ENCODE measurements at regions not wholly inside any gene's neighbourhood (a gene's known extent, or its start where the extent isn't known, plus 50 kb on each side); places are given as distances from the start of the nearest gene placed in this dataset.

DNA sequence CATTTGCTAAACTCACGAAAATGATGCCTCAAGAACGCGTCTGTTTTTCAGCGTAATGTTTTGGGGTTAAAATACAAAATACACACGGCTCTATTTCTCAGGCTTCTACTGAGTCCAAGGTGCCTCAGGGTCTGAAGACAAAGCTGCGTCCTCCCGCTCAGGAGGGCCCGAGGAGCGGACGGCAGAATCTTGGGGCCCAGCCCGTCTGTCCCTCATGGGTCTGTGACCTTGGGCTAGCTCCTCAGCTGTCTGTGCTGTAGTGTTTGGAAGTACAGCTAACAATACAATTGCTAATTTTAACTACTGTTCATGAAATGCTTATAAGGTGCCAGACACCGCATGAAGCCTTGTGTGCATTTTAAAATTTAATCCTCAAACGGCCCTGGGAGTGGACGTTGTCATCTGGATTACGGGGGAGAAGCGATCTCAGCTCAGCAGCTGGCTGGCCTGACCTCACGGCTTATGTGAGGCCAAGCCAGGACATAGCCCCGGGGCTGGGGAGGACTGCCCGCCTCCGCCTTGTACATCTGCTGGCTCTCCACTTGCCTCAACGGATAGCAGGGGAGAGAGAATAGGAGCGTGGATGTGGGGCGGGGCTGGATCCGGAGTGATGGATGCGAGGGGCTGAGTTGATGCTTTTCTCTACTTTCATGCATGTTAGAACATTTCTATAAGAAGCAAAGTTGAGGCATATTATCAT is 357.4 kb downstream of the GLRX3 start:
- TF ChIP-seq EZH2 (IDR thresholded peaks at IDR 0.05; ENCODE audit: low read length, unreplicated experiment) = no peak
- no peak for TF ChIP-seq EZH2phosphoT487 (IDR thresholded peaks at IDR 0.05; ENCODE audit: borderline replicate concordance, low read length)
- TF ChIP-seq, protein P1, sequence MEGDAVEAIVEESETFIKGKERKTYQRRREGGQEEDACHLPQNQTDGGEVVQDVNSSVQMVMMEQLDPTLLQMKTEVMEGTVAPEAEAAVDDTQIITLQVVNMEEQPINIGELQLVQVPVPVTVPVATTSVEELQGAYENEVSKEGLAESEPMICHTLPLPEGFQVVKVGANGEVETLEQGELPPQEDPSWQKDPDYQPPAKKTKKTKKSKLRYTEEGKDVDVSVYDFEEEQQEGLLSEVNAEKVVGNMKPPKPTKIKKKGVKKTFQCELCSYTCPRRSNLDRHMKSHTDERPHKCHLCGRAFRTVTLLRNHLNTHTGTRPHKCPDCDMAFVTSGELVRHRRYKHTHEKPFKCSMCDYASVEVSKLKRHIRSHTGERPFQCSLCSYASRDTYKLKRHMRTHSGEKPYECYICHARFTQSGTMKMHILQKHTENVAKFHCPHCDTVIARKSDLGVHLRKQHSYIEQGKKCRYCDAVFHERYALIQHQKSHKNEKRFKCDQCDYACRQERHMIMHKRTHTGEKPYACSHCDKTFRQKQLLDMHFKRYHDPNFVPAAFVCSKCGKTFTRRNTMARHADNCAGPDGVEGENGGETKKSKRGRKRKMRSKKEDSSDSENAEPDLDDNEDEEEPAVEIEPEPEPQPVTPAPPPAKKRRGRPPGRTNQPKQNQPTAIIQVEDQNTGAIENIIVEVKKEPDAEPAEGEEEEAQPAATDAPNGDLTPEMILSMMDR (conservative IDR thresholded peaks at IDR 0.05; ENCODE audit: low read depth, low read length) = no peak
- BruUV-seq (replicated peaks) = no TSS peak
- intact Hi-C loops (cut with micrococcal nuclease) = no loop called here
- Histone ChIP-seq H3K36me3 (ENCODE audit: low read depth, low read length) (no peaks in the 10 kb centered on the region), H3K79me2 (ENCODE audit: low read length) (no peaks in the 10 kb centered on the region), H3K27me3 (ENCODE audit: low read length) (no peaks in the 10 kb centered on the region), H3K9ac (ENCODE audit: low read length) (no peak overlapping the region), H3F3A (ENCODE audit: low read length, unreplicated experiment) (no peaks in the 10 kb centered on the region), H3K9me2 (replicated peaks; ENCODE audit: low read length) (no peaks in the 10 kb centered on the region), H3K4me1 (ENCODE audit: insufficient read depth, low read length) (no peaks in the 10 kb centered on the region), H3K9me3 (ENCODE audit: low read length) (no peaks in the 10 kb centered on the region), H3K4me3 (ENCODE audit: low read length) (no peak overlapping the region), H2AFZ (ENCODE audit: low read length) (no peak overlapping the region), H4K20me1 (ENCODE audit: low read length) (no peaks in the 10 kb centered on the region), H3K27ac (ENCODE audit: low read length) (no peak overlapping the region), H3K4me2 (ENCODE audit: low read length) (no peak overlapping the region)
- no peak for ATAC-seq
- no peak for DNase-seq
- CTCF ChIA-PET = no interaction called here
- POLR2A ChIA-PET (ENCODE audit: unreplicated experiment) = no interaction called here

DNA sequence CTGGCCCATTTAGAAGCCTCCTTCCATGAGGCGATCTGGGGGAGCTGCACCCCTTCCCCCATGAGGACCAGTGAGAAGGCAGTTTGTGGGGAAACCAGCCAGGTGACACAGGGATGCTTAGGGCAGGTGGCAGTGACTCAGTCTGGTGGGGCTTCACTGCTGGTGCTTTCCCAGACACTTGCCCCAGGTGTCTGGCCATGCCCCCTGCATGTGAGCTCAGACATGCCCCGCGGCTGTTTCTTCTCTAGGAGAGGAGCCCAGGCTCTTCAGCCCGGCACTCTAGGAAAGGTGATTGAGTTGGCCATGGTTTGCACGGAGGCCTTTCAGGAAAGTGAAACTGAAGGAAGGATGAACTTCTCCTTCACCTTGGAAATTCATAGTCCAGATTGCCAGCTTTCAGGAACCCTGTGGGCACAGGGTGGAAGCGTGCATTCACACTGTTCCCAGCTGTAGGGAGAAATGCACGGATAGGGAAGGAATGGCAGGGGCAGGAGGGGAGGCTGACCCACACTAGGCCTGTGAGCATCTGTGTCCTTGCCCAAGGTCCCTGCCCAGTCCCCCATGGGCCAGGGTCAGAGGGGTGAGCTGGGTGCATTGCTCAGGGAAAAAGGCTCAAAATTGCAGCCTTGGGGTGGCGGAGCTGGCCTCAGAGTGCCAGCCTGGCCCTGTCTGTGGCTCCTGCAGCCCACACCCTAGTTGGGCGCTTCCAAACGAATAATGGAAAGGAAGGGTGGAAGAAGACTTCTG is 359.1 kb downstream of the GLRX3 start:
- Histone ChIP-seq H4K20me1 (ENCODE audit: low read length) (no peaks in the 10 kb centered on the region), H3K27me3 (ENCODE audit: low read length) (no peaks in the 10 kb centered on the region), H3K9ac (ENCODE audit: low read length) (no peak overlapping the region), H3K27ac (ENCODE audit: low read length) (no peak overlapping the region), H3K36me3 (ENCODE audit: low read depth, low read length) (no peaks in the 10 kb centered on the region), H3K4me3 (ENCODE audit: low read length) (no peak overlapping the region), H3K4me2 (ENCODE audit: low read length) (no peak overlapping the region), H3K9me3 (ENCODE audit: low read length) (no peaks in the 10 kb centered on the region), H3K9me2 (replicated peaks; ENCODE audit: low read length) (no peaks in the 10 kb centered on the region), H3K4me1 (ENCODE audit: insufficient read depth, low read length) (no peaks in the 10 kb centered on the region), H3K79me2 (ENCODE audit: low read length) (no peaks in the 10 kb centered on the region), H3F3A (ENCODE audit: low read length, unreplicated experiment) (no peaks in the 10 kb centered on the region), H2AFZ (ENCODE audit: low read length) (no peak overlapping the region)
- DNase-seq (no peak), ATAC-seq (no peak)
- no TSS peak for BruUV-seq (replicated peaks)
- ChIA-PET POLR2A (ENCODE audit: unreplicated experiment) (no interaction called here), CTCF (no interaction called here)
- intact Hi-C loops (cut with micrococcal nuclease) = no loop called here
- TF ChIP-seq, protein P1 (conservative IDR thresholded peaks at IDR 0.05; ENCODE audit: low read depth, low read length) = no peak
- TF ChIP-seq EZH2 (IDR thresholded peaks at IDR 0.05; ENCODE audit: low read length, unreplicated experiment) = no peak
- TF ChIP-seq EZH2phosphoT487 (IDR thresholded peaks at IDR 0.05; ENCODE audit: borderline replicate concordance, low read length) = no peak
